CD4-positive, alpha-beta T cell (primary cell): ENCODE measurements at regions not wholly inside any gene's neighbourhood (a gene's known extent, or its start where the extent isn't known, plus 50 kb on each side); places are given as distances from the start of the nearest gene placed in this dataset.

Experiments used
- ATAC-seq: fragments of 200-7000 bp; cut with Tn5 transposase; one replicate; pipeline ENCODE4 v1.10.0; 2022; ENCODE audit warnings: mild to moderate bottlenecking; ENCODE audit not compliant: poor library complexity
- CTCF ChIA-PET: fragments of 350-600 bp; sonication (Branson Sonifier 250); formaldehyde crosslinking; loops from one replicate; lab custom pipeline; 2021; ENCODE audit warnings: antibody characterized with exemption, inconsistent platforms; lab: Charles Lee
- POLR2A ChIA-PET: fragments of 350-600 bp; sonication (Branson Sonifier 250); formaldehyde crosslinking; loops from one replicate; lab custom pipeline; 2021; ENCODE audit warnings: antibody characterized with exemption, inconsistent platforms; lab: Charles Lee
- DNase-seq, 14 experiments: peaks; one replicate each; pipeline ENCODE4 v3.0.0-alpha.2; 2013 to 2020; ENCODE audit warnings: mixed read lengths in 2 of 14
- H3K27ac ChIP-seq, 2 donors: one replicate each; pipeline versions ENCODE4 v1.5.1 to v1.7.0; 2013; ENCODE audit warnings: low read length in 2 of 2, low read depth in 1 of 2, mild to moderate bottlenecking in 1 of 2
- H3K27me3 ChIP-seq, 2 experiments: 1 replicate in 1 of 2; 2 replicates in 1 of 2; pipeline versions ENCODE4 v1.6.1 to v1.7.0; 2013; ENCODE audit warnings: low read length in 2 of 2, control low read depth in 1 of 2, mild to moderate bottlenecking in 1 of 2, moderate library complexity in 1 of 2; ENCODE audit not compliant: insufficient read depth in 2 of 2, control insufficient read depth in 1 of 2
- H3K36me3 ChIP-seq: one replicate; pipeline ENCODE4 v1.6.1; 2013; ENCODE audit warnings: low read length, control low read depth; ENCODE audit not compliant: insufficient read depth
- H3K4me1 ChIP-seq: one replicate; pipeline ENCODE4 v1.6.1; 2013; ENCODE audit warnings: low read length, control low read depth; ENCODE audit not compliant: insufficient read depth
- H3K4me3 ChIP-seq: one replicate; pipeline ENCODE4 v1.5.1; 2013; ENCODE audit warnings: mild to moderate bottlenecking, low read length, moderate library complexity
- H3K9me3 ChIP-seq, 2 experiments: 1 replicate in 1 of 2; 2 replicates in 1 of 2; pipeline versions ENCODE4 v1.6.1 to v1.7.0; 2013; ENCODE audit warnings: low read length in 2 of 2, mild to moderate bottlenecking in 2 of 2, control low read depth in 1 of 2, moderate library complexity in 1 of 2; ENCODE audit not compliant: control insufficient read depth in 1 of 2, insufficient read depth in 1 of 2
- H3K27ac Mint-ChIP-seq: one replicate; pipeline ENCODE4 v1.8.0; 2020; ENCODE audit warnings: mixed read lengths
- H3K27me3 Mint-ChIP-seq: one replicate; pipeline ENCODE4 v1.8.0; 2021; ENCODE audit warnings: mixed read lengths
- H3K36me3 Mint-ChIP-seq: one replicate; pipeline ENCODE4 v1.8.0; 2021; ENCODE audit warnings: low read depth, mixed read lengths
- H3K4me1 Mint-ChIP-seq: one replicate; pipeline ENCODE4 v1.8.0; 2021; ENCODE audit warnings: low read depth, mixed read lengths
- H3K4me3 Mint-ChIP-seq: one replicate; pipeline ENCODE4 v1.8.0; 2020; ENCODE audit warnings: mild to moderate bottlenecking, mixed read lengths
- H3K9me3 Mint-ChIP-seq: one replicate; pipeline ENCODE4 v1.8.0; 2020; ENCODE audit warnings: mixed read lengths
- CTCF ChIP-seq: fragments of 200-600 bp; IDR thresholded peaks from one replicate; pipeline ENCODE4 v1.8.0; 2022; ENCODE audit warnings: antibody characterized with exemption, mild to moderate bottlenecking
- intact Hi-C, 2 experiments: fragments of 100-400 bp; cut with DNase I in 1 of 2; cut with micrococcal nuclease in 1 of 2; formaldehyde crosslinking; loops; one replicate each; pipeline versions ENCODE4 v1.15.1 to v1.9.0; 2023 to 2025; cut with DNase I, micrococcal nuclease

DNA sequence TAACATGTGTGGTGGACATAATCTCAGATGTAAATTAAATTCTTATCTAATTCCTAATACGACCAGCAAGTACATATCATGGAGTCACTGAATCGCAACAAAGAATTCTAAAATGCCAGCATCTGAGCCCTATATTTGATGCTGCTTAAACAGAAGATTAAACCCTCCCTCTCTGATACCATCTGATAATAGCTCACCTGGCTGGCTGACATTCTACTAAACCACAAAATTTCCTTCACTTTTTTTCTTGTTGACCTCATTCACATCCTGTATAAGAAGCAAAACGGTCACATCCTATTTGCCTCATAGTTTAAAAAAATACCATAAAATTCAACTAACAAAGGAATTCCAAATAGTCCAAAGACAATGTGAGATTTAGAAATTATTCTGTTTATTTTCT is 371.6 kb upstream of the SLC8A1 start:
- intact Hi-C loops, result no loop called here
- H3K9me3 ChIP-seq, result no peaks in the 10 kb centered on the region
- H3K27ac ChIP-seq, result no peak overlapping the region
- Mint-ChIP-seq H3K27ac (peak overlapping the region; percentile 16), H3K9me3 (peaks cover 2% of the 10 kb centered on the region), H3K36me3 (no peaks in the 10 kb centered on the region), H3K27me3 (no peaks in the 10 kb centered on the region), H3K4me3 (no peak overlapping the region), H3K4me1 (peaks cover 25% of the 10 kb centered on the region)
- ATAC-seq, result peak; percentile 29
- CTCF ChIA-PET, result no interaction called here
- H3K4me3 ChIP-seq, result no peak overlapping the region
- H3K36me3 ChIP-seq, result no peaks in the 10 kb centered on the region
- POLR2A ChIA-PET, result no interaction called here
- DNase-seq, result peak in 1 of 14 experiments; percentile 51
- H3K4me1 ChIP-seq, result no peaks in the 10 kb centered on the region
- H3K27me3 ChIP-seq, result no peaks in the 10 kb centered on the region
- no peak for TF ChIP-seq CTCF

GRCh38 chr2:40824278-40824677 is 372.4 kb upstream of the SLC8A1 start:
- Histone ChIP-seq H3K36me3 (no peaks in the 10 kb centered on the region), H3K9me3 (no peaks in the 10 kb centered on the region), H3K27ac (no peak overlapping the region), H3K27me3 (no peaks in the 10 kb centered on the region), H3K4me3 (no peak overlapping the region), H3K4me1 (no peaks in the 10 kb centered on the region)
- DNase-seq, result no peak
- intact Hi-C loops, result no loop called here
- TF ChIP-seq CTCF, result no peak
- H3K4me3 Mint-ChIP-seq, result no peak overlapping the region
- ChIA-PET CTCF (no interaction called here), POLR2A (no interaction called here)
- H3K27me3 Mint-ChIP-seq, result no peaks in the 10 kb centered on the region
- H3K9me3 Mint-ChIP-seq, result peaks cover 2% of the 10 kb centered on the region
- no peaks in the 10 kb centered on the region for H3K36me3 Mint-ChIP-seq
- H3K27ac Mint-ChIP-seq, result no peak overlapping the region
- peaks cover 25% of the 10 kb centered on the region for H3K4me1 Mint-ChIP-seq
- no peak for ATAC-seq

- DNase-seq (no peak), ATAC-seq (no peak)
- no peaks in the 10 kb centered on the region for H3K9me3 Mint-ChIP-seq
- peaks cover 19% of the 10 kb centered on the region for H3K4me1 Mint-ChIP-seq
- no peak for TF ChIP-seq CTCF
- intact Hi-C loops, result no loop called here
- Histone ChIP-seq H3K36me3 (no peaks in the 10 kb centered on the region), H3K4me3 (no peak overlapping the region), H3K27me3 (no peaks in the 10 kb centered on the region), H3K4me1 (no peaks in the 10 kb centered on the region), H3K9me3 (no peaks in the 10 kb centered on the region), H3K27ac (no peak overlapping the region)
- POLR2A ChIA-PET, result no interaction called here
- CTCF ChIA-PET, result no interaction called here
- no peaks in the 10 kb centered on the region for H3K36me3 Mint-ChIP-seq
- no peak overlapping the region for H3K27ac Mint-ChIP-seq
- H3K27me3 Mint-ChIP-seq, result no peaks in the 10 kb centered on the region
- H3K4me3 Mint-ChIP-seq, result no peak overlapping the region
Measured at GRCh38 chr2:40827392-40827791, 375.5 kb upstream of the SLC8A1 start.
